SU-DHL-6 (cell line): ENCODE measurements at regions not wholly inside any gene's neighbourhood (a gene's known extent, or its start where the extent isn't known, plus 50 kb on each side); places are given as distances from the start of the nearest gene placed in this dataset.
"Not testable (repeated sequence)": the region's sequence is repeated elsewhere in the genome, so short reads cannot be mapped to it uniquely, and the experiment has no call there.

Experiments used
- H2AFZ ChIP-seq: fragments of 200-600 bp; sonication (generic); 2 replicates; pipeline ENCODE4 v1.6.1; 2014; ENCODE audit warnings: low read depth, mild to moderate bottlenecking, moderate library complexity, mixed read lengths, antibody characterized with exemption, low read length; ENCODE audit not compliant: severe bottlenecking
- H3F3A ChIP-seq: fragments of 200-600 bp; shearing (Covaris generic); 2 replicates; pipeline ENCODE4 v1.6.0; 2016; ENCODE audit warnings: antibody characterized with exemption, mild to moderate bottlenecking; ENCODE audit not compliant: insufficient read depth
- H3K27ac ChIP-seq: fragments of 200-600 bp; sonication (generic); 2 replicates; pipeline ENCODE4 v1.5.1; 2016; ENCODE audit warnings: low read depth, mild to moderate bottlenecking, low read length, moderate library complexity, mixed read lengths
- H3K27me3 ChIP-seq: fragments of 200-600 bp; sonication (generic), shearing (Covaris generic); 2 replicates; pipeline ENCODE4 v1.6.0; 2014; ENCODE audit warnings: mild to moderate bottlenecking, low read length
- H3K36me3 ChIP-seq: fragments of 200-600 bp; sonication (generic); 2 replicates; pipeline ENCODE4 v1.6.1; 2014; ENCODE audit warnings: mild to moderate bottlenecking, low read length, mixed read lengths
- H3K4me2 ChIP-seq: fragments of 300-600, 200-600 bp; shearing (Covaris generic), sonication (generic); 2 replicates; pipeline ENCODE4 v1.6.0; 2014; ENCODE audit warnings: low read length, low read depth, mild to moderate bottlenecking; ENCODE audit not compliant: poor library complexity, severe bottlenecking
- H3K4me3 ChIP-seq: fragments of 200-600 bp; sonication (generic); 2 replicates; pipeline ENCODE4 v1.5.1; 2014; ENCODE audit warnings: antibody characterized with exemption, low read length, mild to moderate bottlenecking, mixed read lengths; ENCODE audit not compliant: insufficient read depth, poor library complexity, severe bottlenecking
- H3K79me2 ChIP-seq: fragments of 200-600 bp; sonication (generic); 2 replicates; pipeline ENCODE4 v1.6.1; 2014; ENCODE audit warnings: mild to moderate bottlenecking, low read length, moderate library complexity; ENCODE audit not compliant: insufficient read depth
- H3K9ac ChIP-seq: fragments of 200-600 bp; sonication (generic); 2 replicates; pipeline ENCODE4 v1.7.0; 2014; ENCODE audit warnings: mild to moderate bottlenecking, low read length
- H3K9me2 ChIP-seq: fragments of 200-600 bp; sonication (generic); replicated peaks from 2 replicates; pipeline ENCODE4 v1.6.1; 2014; ENCODE audit warnings: low read length; ENCODE audit not compliant: insufficient read depth
- H3K9me3 ChIP-seq: fragments of 200-600 bp; sonication (generic); 2 replicates; pipeline ENCODE4 v1.6.1; 2014; ENCODE audit warnings: low read length, mixed read lengths; ENCODE audit not compliant: insufficient read depth
- H4K20me1 ChIP-seq: fragments of 200-600 bp; sonication (generic); 2 replicates; pipeline ENCODE4 v1.6.1; 2014; ENCODE audit warnings: low read depth, mild to moderate bottlenecking, antibody characterized with exemption, low read length, moderate library complexity, mixed read lengths
- CTCF ChIP-seq: fragments of 200-600 bp; sonication (generic); IDR thresholded peaks from one replicate; pipeline ENCODE4 v1.5.1; 2017; ENCODE audit warnings: antibody characterized with exemption, mild to moderate bottlenecking, low read length, moderate library complexity; ENCODE audit not compliant: insufficient read depth, poor library complexity, severe bottlenecking
- EZH2phosphoT487 ChIP-seq: fragments of 200-600 bp; sonication (generic), shearing (Covaris generic); conservative IDR thresholded peaks from 2 replicates; pipeline ENCODE4 v1.6.1; 2018; ENCODE audit warnings: mild to moderate bottlenecking, antibody characterized with exemption, low read length, moderate library complexity, mixed read lengths

- Histone ChIP-seq H3K79me2 (no peaks in the 10 kb centered on the region), H3K4me2 (no peak overlapping the region), H3K4me3 (no peak overlapping the region), H4K20me1 (no peaks in the 10 kb centered on the region), H2AFZ (no peak overlapping the region), H3K27me3 (no peaks in the 10 kb centered on the region), H3K9ac (no peak overlapping the region), H3K27ac (no peak overlapping the region), H3K9me3 (no peaks in the 10 kb centered on the region), H3K36me3 (no peaks in the 10 kb centered on the region), H3F3A (no peaks in the 10 kb centered on the region), H3K9me2 (no peaks in the 10 kb centered on the region)
- TF ChIP-seq CTCF (no peak), EZH2phosphoT487 (no peak)
Observed at GRCh38 chr12:131196220-131196619, 242.5 kb downstream of the ADGRD1 start.

GRCh38 chr12:131197490-131197889 lies 243.8 kb downstream of the ADGRD1 start:
- Histone ChIP-seq H3F3A (no peaks in the 10 kb centered on the region), H3K9me3 (no peaks in the 10 kb centered on the region)

GRCh38 chr12:131199221-131199620 lies 245.5 kb downstream of the ADGRD1 start:
- H3K27ac ChIP-seq: no peak overlapping the region
- no peaks in the 10 kb centered on the region for H3K9me3 ChIP-seq
- TF ChIP-seq EZH2phosphoT487: no peak
- TF ChIP-seq CTCF: no peak
- no peak overlapping the region for H3K4me2 ChIP-seq
- H3F3A ChIP-seq: no peaks in the 10 kb centered on the region
- no peaks in the 10 kb centered on the region for H3K36me3 ChIP-seq
- no peaks in the 10 kb centered on the region for H3K79me2 ChIP-seq
- H2AFZ ChIP-seq: no peak overlapping the region
- H3K9ac ChIP-seq: no peak overlapping the region
- no peaks in the 10 kb centered on the region for H4K20me1 ChIP-seq
- H3K27me3 ChIP-seq: no peaks in the 10 kb centered on the region
- H3K4me3 ChIP-seq: no peak overlapping the region
- no peaks in the 10 kb centered on the region for H3K9me2 ChIP-seq

More at GRCh38 chr12:131197490-131197889, 243.8 kb downstream of the ADGRD1 start:
- Histone ChIP-seq H3K27me3 (no peaks in the 10 kb centered on the region), H3K4me3 (no peak overlapping the region), H2AFZ (no peak overlapping the region), H3K9ac (no peak overlapping the region), H4K20me1 (no peaks in the 10 kb centered on the region), H3K9me2 (no peaks in the 10 kb centered on the region), H3K4me2 (no peak overlapping the region), H3K27ac (no peak overlapping the region), H3K79me2 (no peaks in the 10 kb centered on the region), H3K36me3 (no peaks in the 10 kb centered on the region)
- TF ChIP-seq EZH2phosphoT487 (no peak), CTCF (no peak)

GRCh38 chr12:131201912-131202311 lies 248.2 kb downstream of the ADGRD1 start:
- H3K27me3 ChIP-seq, H3K4me2 ChIP-seq, H3F3A ChIP-seq, H3K36me3 ChIP-seq, H3K9me2 ChIP-seq, H2AFZ ChIP-seq, H4K20me1 ChIP-seq, H3K27ac ChIP-seq, H3K9ac ChIP-seq, H3K79me2 ChIP-seq, H3K4me3 ChIP-seq, H3K9me3 ChIP-seq: not testable (repeated sequence)
